ENCODE measurements at regions not wholly inside any gene's neighbourhood (a gene's known extent, or its start where the extent isn't known, plus 50 kb on each side); places are given as distances from the start of the nearest gene placed in this dataset.

GRCh38 chr21:22201126-22201525 lies 1202.9 kb downstream of the NCAM2 start:
- peaks cover 3% of the 10 kb centered on the region; the same call in 1 of the 2 replicates for H3K9me3 ChIP-seq (ENCODE audit: control insufficient read depth, insufficient read depth, low read length)
- ChIA-PET CTCF (no interaction called here), POLR2A (interaction anchor here (0.7 kb wide), 1 partner anchor 163 kb away, joined by 5 read pairs; no protein-coding TSS in a partner anchor)
- no peak for DNase-seq (ENCODE audit: low read depth, low spot score)
- H3K4me3 ChIP-seq (ENCODE audit: low read depth, low read length): no peak overlapping the region
- H3K27me3 ChIP-seq (ENCODE audit: control insufficient read depth, insufficient read depth, low read length): no peaks in the 10 kb centered on the region
- TF ChIP-seq CTCF (IDR thresholded peaks at IDR 0.05; ENCODE audit: low read depth, low read length): no peak
- no peak overlapping the region for H3K27ac ChIP-seq (ENCODE audit: low read depth, low read length)

- Histone ChIP-seq H3K27ac (ENCODE audit: low read depth, low read length) (no peak overlapping the region), H3K27me3 (ENCODE audit: control insufficient read depth, insufficient read depth, low read length) (no peaks in the 10 kb centered on the region), H3K9me3 (ENCODE audit: control insufficient read depth, insufficient read depth, low read length) (peaks cover 3% of the 10 kb centered on the region; the same call in 1 of the 2 replicates), H3K4me3 (ENCODE audit: low read depth, low read length) (no peak overlapping the region)
- ChIA-PET POLR2A (interaction anchor here (0.7 kb wide), 1 partner anchor 163 kb away, joined by 5 read pairs; no protein-coding TSS in a partner anchor), CTCF (no interaction called here)
- DNase-seq (ENCODE audit: low read depth, low spot score): no peak
- TF ChIP-seq CTCF (IDR thresholded peaks at IDR 0.05; ENCODE audit: low read depth, low read length): no peak
These were observed 1203.5 kb downstream of the NCAM2 start for GRCh38 chr21:22201669-22202068.

- peaks cover 7% of the 10 kb centered on the region; the same call in 1 of the 2 replicates for H3K9me3 ChIP-seq (ENCODE audit: control insufficient read depth, insufficient read depth, low read length)
- POLR2A ChIA-PET: no interaction called here
- CTCF ChIA-PET: no interaction called here
These were observed 1211.1 kb downstream of the NCAM2 start for GRCh38 chr21:22209304-22209700.

GRCh38 chr21:22211943-22212342 lies 1213.7 kb downstream of the NCAM2 start:
- no peak for TF ChIP-seq CTCF (IDR thresholded peaks at IDR 0.05; ENCODE audit: low read depth, low read length)
- H3K4me3 ChIP-seq (ENCODE audit: low read depth, low read length): no peak overlapping the region
- no peaks in the 10 kb centered on the region for H3K27me3 ChIP-seq (ENCODE audit: control insufficient read depth, insufficient read depth, low read length)
- no peak overlapping the region for H3K27ac ChIP-seq (ENCODE audit: low read depth, low read length)
- POLR2A ChIA-PET: no interaction called here
- CTCF ChIA-PET: no interaction called here
- peaks cover 7% of the 10 kb centered on the region; the same call in 1 of the 2 replicates for H3K9me3 ChIP-seq (ENCODE audit: control insufficient read depth, insufficient read depth, low read length)
- no peak for DNase-seq (ENCODE audit: low read depth, low spot score)

More at GRCh38 chr21:22209304-22209700, 1211.1 kb downstream of the NCAM2 start:
- TF ChIP-seq CTCF (IDR thresholded peaks at IDR 0.05; ENCODE audit: low read depth, low read length): no peak
- H3K27ac ChIP-seq (ENCODE audit: low read depth, low read length): no peak overlapping the region
- H3K27me3 ChIP-seq (ENCODE audit: control insufficient read depth, insufficient read depth, low read length): no peaks in the 10 kb centered on the region
- no peak for DNase-seq (ENCODE audit: low read depth, low spot score)
- H3K4me3 ChIP-seq (ENCODE audit: low read depth, low read length): no peak overlapping the region

- CTCF ChIA-PET: no interaction called here
- no peak for TF ChIP-seq CTCF (IDR thresholded peaks at IDR 0.05; ENCODE audit: low read depth, low read length)
These were observed 1225.2 kb downstream of the NCAM2 start for GRCh38 chr21:22223385-22223784.

More at GRCh38 chr21:22223385-22223784, 1225.2 kb downstream of the NCAM2 start:
- POLR2A ChIA-PET: no interaction called here
- DNase-seq (ENCODE audit: low read depth, low spot score): no peak
- Histone ChIP-seq H3K27ac (ENCODE audit: low read depth, low read length) (no peak overlapping the region), H3K27me3 (ENCODE audit: control insufficient read depth, insufficient read depth, low read length) (no peaks in the 10 kb centered on the region), H3K4me3 (ENCODE audit: low read depth, low read length) (no peak overlapping the region), H3K9me3 (ENCODE audit: control insufficient read depth, insufficient read depth, low read length) (no peaks in the 10 kb centered on the region)

All from AG04450 (cell line).